Stimulated activated memory B cell treated with anti-CD40 and anti-IgM and Interleukin-4, amounts not matched to agents 10 μg/mL and 1 μg/mL and 100 μg/mL, for 72 hours (primary cell): ENCODE measurements at regions not wholly inside any gene's neighbourhood (a gene's known extent, or its start where the extent isn't known, plus 50 kb on each side); places are given as distances from the start of the nearest gene placed in this dataset.

Experiments used
- ATAC-seq: fragments of 150-1000 bp; cut with Tn5 transposase; 2 replicates; pipeline ENCODE4 v1.10.0; 2021
- H3K27ac Mint-ChIP-seq: one replicate; pipeline ENCODE4 v1.8.0; 2022; ENCODE audit warnings: mild to moderate bottlenecking, mixed read lengths
- H3K27me3 Mint-ChIP-seq: one replicate; pipeline ENCODE4 v1.8.0; 2022; ENCODE audit warnings: mixed read lengths
- H3K36me3 Mint-ChIP-seq: one replicate; pipeline ENCODE4 v1.8.0; 2022; ENCODE audit warnings: mixed read lengths
- H3K4me1 Mint-ChIP-seq: one replicate; pipeline ENCODE4 v1.8.0; 2022; ENCODE audit warnings: mixed read lengths
- H3K4me3 Mint-ChIP-seq: one replicate; pipeline ENCODE4 v1.8.0; 2022; ENCODE audit warnings: mild to moderate bottlenecking, moderate library complexity, mixed read lengths
- H3K9me3 Mint-ChIP-seq: one replicate; pipeline ENCODE4 v1.8.0; 2022; ENCODE audit warnings: mixed read lengths

GRCh38 chr13:111844222-111844671 is 222.7 kb upstream of the SOX1 start:
- ATAC-seq = peak; percentile 36
- Mint-ChIP-seq H3K9me3 (no peaks in the 10 kb centered on the region), H3K27ac (no peak overlapping the region)

GRCh38 chr13:111844682-111845081 is 222.3 kb upstream of the SOX1 start:
- Mint-ChIP-seq H3K4me3 (no peak overlapping the region), H3K27ac (no peak overlapping the region), H3K27me3 (no peaks in the 10 kb centered on the region), H3K36me3 (no peaks in the 10 kb centered on the region), H3K4me1 (no peaks in the 10 kb centered on the region), H3K9me3 (no peaks in the 10 kb centered on the region)
- ATAC-seq = peak; percentile 24

More at GRCh38 chr13:111844222-111844671, 222.7 kb upstream of the SOX1 start:
- Mint-ChIP-seq H3K36me3 (no peaks in the 10 kb centered on the region), H3K4me3 (no peak overlapping the region), H3K4me1 (no peaks in the 10 kb centered on the region), H3K27me3 (no peaks in the 10 kb centered on the region)

GRCh38 chr13:111845621-111846351 is 221.2 kb upstream of the SOX1 start:
- ATAC-seq = no peak
- Mint-ChIP-seq H3K4me1 (no peaks in the 10 kb centered on the region), H3K27me3 (no peaks in the 10 kb centered on the region), H3K4me3 (no peak overlapping the region), H3K9me3 (no peaks in the 10 kb centered on the region), H3K27ac (no peak overlapping the region), H3K36me3 (no peaks in the 10 kb centered on the region)

GRCh38 chr13:111846391-111847159 is 220.4 kb upstream of the SOX1 start:
- no peaks in the 10 kb centered on the region for H3K27me3 Mint-ChIP-seq
- H3K9me3 Mint-ChIP-seq = no peaks in the 10 kb centered on the region
- no peaks in the 10 kb centered on the region for H3K36me3 Mint-ChIP-seq
- ATAC-seq = no peak
- H3K4me3 Mint-ChIP-seq = no peak overlapping the region
- no peak overlapping the region for H3K27ac Mint-ChIP-seq
- H3K4me1 Mint-ChIP-seq = no peaks in the 10 kb centered on the region

- Mint-ChIP-seq H3K4me1 (no peaks in the 10 kb centered on the region), H3K9me3 (no peaks in the 10 kb centered on the region), H3K27me3 (no peaks in the 10 kb centered on the region), H3K4me3 (no peak overlapping the region), H3K36me3 (no peaks in the 10 kb centered on the region), H3K27ac (no peak overlapping the region)
- ATAC-seq = no peak
Measured at GRCh38 chr13:111847964-111848363, 219.0 kb upstream of the SOX1 start.

GRCh38 chr13:111850458-111850857 is 216.5 kb upstream of the SOX1 start:
- Mint-ChIP-seq H3K9me3 (no peaks in the 10 kb centered on the region), H3K4me3 (no peak overlapping the region), H3K36me3 (no peaks in the 10 kb centered on the region), H3K27me3 (no peaks in the 10 kb centered on the region), H3K27ac (no peak overlapping the region), H3K4me1 (no peaks in the 10 kb centered on the region)
- ATAC-seq = no peak

- no peak overlapping the region for H3K27ac Mint-ChIP-seq
- no peaks in the 10 kb centered on the region for H3K4me1 Mint-ChIP-seq
Measured at GRCh38 chr13:111850976-111851375, 216.0 kb upstream of the SOX1 start.

GRCh38 chr13:111852725-111853518 is 214.0 kb upstream of the SOX1 start:
- H3K36me3 Mint-ChIP-seq = no peaks in the 10 kb centered on the region
- peaks cover 3% of the 10 kb centered on the region for H3K9me3 Mint-ChIP-seq
- ATAC-seq = no peak
- H3K27me3 Mint-ChIP-seq = no peaks in the 10 kb centered on the region
- no peaks in the 10 kb centered on the region for H3K4me1 Mint-ChIP-seq
- H3K4me3 Mint-ChIP-seq = no peak overlapping the region
- H3K27ac Mint-ChIP-seq = no peak overlapping the region

More at GRCh38 chr13:111850976-111851375, 216.0 kb upstream of the SOX1 start:
- Mint-ChIP-seq H3K9me3 (no peaks in the 10 kb centered on the region), H3K4me3 (no peak overlapping the region), H3K36me3 (no peaks in the 10 kb centered on the region), H3K27me3 (no peaks in the 10 kb centered on the region)
- ATAC-seq = no peak

- no peaks in the 10 kb centered on the region for H3K36me3 Mint-ChIP-seq
- no peak for ATAC-seq
- no peak overlapping the region for H3K27ac Mint-ChIP-seq
- H3K4me1 Mint-ChIP-seq = no peaks in the 10 kb centered on the region
- H3K4me3 Mint-ChIP-seq = no peak overlapping the region
- peaks cover 3% of the 10 kb centered on the region for H3K9me3 Mint-ChIP-seq
- no peaks in the 10 kb centered on the region for H3K27me3 Mint-ChIP-seq
Measured at GRCh38 chr13:111853721-111854120, 213.2 kb upstream of the SOX1 start.

GRCh38 chr13:111854403-111854802 is 212.5 kb upstream of the SOX1 start:
- no peaks in the 10 kb centered on the region for H3K4me1 Mint-ChIP-seq
- peaks cover 3% of the 10 kb centered on the region for H3K9me3 Mint-ChIP-seq
- H3K36me3 Mint-ChIP-seq = no peaks in the 10 kb centered on the region
- no peak overlapping the region for H3K4me3 Mint-ChIP-seq
- ATAC-seq = no peak
- no peaks in the 10 kb centered on the region for H3K27me3 Mint-ChIP-seq
- H3K27ac Mint-ChIP-seq = no peak overlapping the region

GRCh38 chr13:111855191-111855590 is 211.8 kb upstream of the SOX1 start:
- Mint-ChIP-seq H3K9me3 (peaks cover 3% of the 10 kb centered on the region), H3K27me3 (no peaks in the 10 kb centered on the region), H3K4me1 (no peaks in the 10 kb centered on the region), H3K4me3 (no peak overlapping the region), H3K27ac (no peak overlapping the region), H3K36me3 (no peaks in the 10 kb centered on the region)
- no peak for ATAC-seq

GRCh38 chr13:111855786-111856185 is 211.2 kb upstream of the SOX1 start:
- Mint-ChIP-seq H3K36me3 (no peaks in the 10 kb centered on the region), H3K4me3 (no peak overlapping the region), H3K27me3 (no peaks in the 10 kb centered on the region), H3K4me1 (no peaks in the 10 kb centered on the region), H3K9me3 (peaks cover 5% of the 10 kb centered on the region), H3K27ac (no peak overlapping the region)
- ATAC-seq = no peak

GRCh38 chr13:111856571-111856970 is 210.4 kb upstream of the SOX1 start:
- Mint-ChIP-seq H3K27me3 (no peaks in the 10 kb centered on the region), H3K4me1 (no peaks in the 10 kb centered on the region), H3K9me3 (peaks cover 8% of the 10 kb centered on the region), H3K27ac (no peak overlapping the region), H3K4me3 (no peak overlapping the region), H3K36me3 (no peaks in the 10 kb centered on the region)
- no peak for ATAC-seq

GRCh38 chr13:111857336-111857735 is 209.6 kb upstream of the SOX1 start:
- Mint-ChIP-seq H3K4me1 (no peaks in the 10 kb centered on the region), H3K4me3 (no peak overlapping the region), H3K27me3 (no peaks in the 10 kb centered on the region), H3K27ac (no peak overlapping the region), H3K36me3 (no peaks in the 10 kb centered on the region), H3K9me3 (peaks cover 8% of the 10 kb centered on the region)
- no peak for ATAC-seq

- H3K9me3 Mint-ChIP-seq = peaks cover 8% of the 10 kb centered on the region
- H3K4me3 Mint-ChIP-seq = no peak overlapping the region
- H3K4me1 Mint-ChIP-seq = no peaks in the 10 kb centered on the region
- no peak overlapping the region for H3K27ac Mint-ChIP-seq
- ATAC-seq = no peak
- no peaks in the 10 kb centered on the region for H3K27me3 Mint-ChIP-seq
- no peaks in the 10 kb centered on the region for H3K36me3 Mint-ChIP-seq
Measured at GRCh38 chr13:111857846-111858560, 208.9 kb upstream of the SOX1 start.
